GM12878 (cell line): ENCODE measurements at regions not wholly inside any gene's neighbourhood (a gene's known extent, or its start where the extent isn't known, plus 50 kb on each side); places are given as distances from the start of the nearest gene placed in this dataset.

Source experiments
- ATAC-seq: fragments of 200-7000 bp; cut with Tn5 transposase; 3 replicates; pipeline ENCODE4 v1.9.1; 2020; ENCODE audit warnings: mild to moderate bottlenecking, moderate library complexity
- BruUV-seq: library from RNA; stranded (reverse); fragments of 400-500 nt; replicated peaks from 2 replicates; lab custom pipeline; 2021; lab: Mats Ljungman, UMichigan
- CTCF ChIA-PET: fragments of 300-600 bp; sonication (Branson Sonifier 250); formaldehyde crosslinking; extraction: SDS; loops from one replicate; lab custom pipeline; 2021; ENCODE audit warnings: inconsistent platforms; lab: Yijun Ruan, JAX
- POLR2A ChIA-PET: fragments of 350-600 bp; formaldehyde crosslinking; extraction: SDS; loops from one replicate; lab custom pipeline; 2021; ENCODE audit warnings: inconsistent platforms; lab: Charles Lee
- RAD21 ChIA-PET: fragments of 300-600 bp; sonication (Branson Sonifier 250); formaldehyde crosslinking; loops from one replicate; lab custom pipeline; 2023; ENCODE audit warnings: antibody characterized with exemption; ENCODE audit not compliant: unreplicated experiment; lab: Charles Lee
- SMC1A ChIA-PET: fragments of 300-600 bp; sonication (Branson Sonifier 250); formaldehyde crosslinking; loops from one replicate; lab custom pipeline; 2023; ENCODE audit not compliant: unreplicated experiment, uncharacterized antibody; lab: Charles Lee
- DNase-seq: peaks from one replicate; pipeline ENCODE4 v3.0.0-alpha.2; 2011; ENCODE audit warnings: low read depth, low spot score
- FAIRE-seq: peaks from 3 replicates; lab custom pipeline; 2011; peaks lifted over from hg19 to GRCh38; lab: Jason Lieb, UNC
- H2AFZ ChIP-seq: 2 replicates; pipeline ENCODE4 v1.6.0; 2011; ENCODE audit warnings: low read depth, low read length, control low read depth; ENCODE audit not compliant: control insufficient read depth
- H3K27ac ChIP-seq: 2 replicates; pipeline ENCODE4 v1.5.1; 2011; ENCODE audit warnings: control low read depth; ENCODE audit not compliant: control insufficient read depth, insufficient read depth
- H3K27me3 ChIP-seq, 2 experiments: replicated peaks in 1 of 2; 2 replicates each; pipeline versions ENCODE4 v1.6.0 to v1.6.1; 2011; ENCODE audit warnings: low read length in 1 of 2; ENCODE audit not compliant: control insufficient read depth in 2 of 2, insufficient read depth in 2 of 2
- H3K36me3 ChIP-seq, 2 experiments: 2 replicates each; pipeline ENCODE4 v1.5.1; 2011; ENCODE audit warnings: low read length in 1 of 2; ENCODE audit not compliant: control insufficient read depth in 2 of 2, insufficient read depth in 2 of 2
- H3K4me1 ChIP-seq: 2 replicates; pipeline ENCODE4 v1.6.1; 2011; ENCODE audit warnings: mild to moderate bottlenecking, low read length, moderate library complexity, mixed read lengths; ENCODE audit not compliant: control insufficient read depth, insufficient read depth
- H3K4me2 ChIP-seq: 2 replicates; pipeline ENCODE4 v1.6.0; 2011; ENCODE audit warnings: control low read depth; ENCODE audit not compliant: control insufficient read depth, insufficient read depth
- H3K4me3 ChIP-seq: fragments of 200-600 bp; sonication (generic); 2 replicates; pipeline ENCODE4 v1.5.1; 2016
- H3K79me2 ChIP-seq: 2 replicates; pipeline ENCODE4 v1.6.0; 2011; ENCODE audit warnings: low read length; ENCODE audit not compliant: control insufficient read depth, insufficient read depth
- H3K9ac ChIP-seq: 2 replicates; pipeline ENCODE4 v1.8.0; 2011; ENCODE audit warnings: low read length, control low read depth, mixed read lengths; ENCODE audit not compliant: control insufficient read depth, insufficient read depth
- H3K9me3 ChIP-seq: replicated peaks from 3 replicates; pipeline ENCODE4 v1.5.1; 2011; ENCODE audit warnings: mild to moderate bottlenecking, low read length; ENCODE audit not compliant: control insufficient read depth, insufficient read depth
- H4K20me1 ChIP-seq: 2 replicates; pipeline ENCODE4 v1.6.0; 2011; ENCODE audit not compliant: control insufficient read depth, insufficient read depth
- ATF7 ChIP-seq: fragments of 450-650 bp; IDR thresholded peaks from 2 replicates; pipeline ENCODE4 v1.6.1; 2016; ENCODE audit warnings: low read depth, mild to moderate bottlenecking
- FOXM1 ChIP-seq: IDR thresholded peaks from 2 replicates; pipeline ENCODE4 v1.6.1; 2012; ENCODE audit warnings: low read depth, mild to moderate bottlenecking, inconsistent platforms, low read length, moderate library complexity
- KLF5 ChIP-seq: fragments of 450-650 bp; IDR thresholded peaks from 2 replicates; pipeline ENCODE4 v1.6.1; 2014; ENCODE audit warnings: mild to moderate bottlenecking; ENCODE audit not compliant: partially characterized antibody
- NRF1 ChIP-seq: conservative IDR thresholded peaks from 2 replicates; pipeline ENCODE4 v1.6.1; 2011; ENCODE audit warnings: mild to moderate bottlenecking, low read depth, low read length, improper control_type of control experiment
- PML ChIP-seq: IDR thresholded peaks from 2 replicates; pipeline ENCODE4 v1.6.1; 2012; ENCODE audit warnings: low read length, inconsistent platforms
- RUNX3 ChIP-seq: IDR thresholded peaks from 2 replicates; pipeline ENCODE4 v1.6.1; 2012; ENCODE audit warnings: low read length, inconsistent platforms
- SMARCA5 ChIP-seq: fragments of 450-650 bp; IDR thresholded peaks from 2 replicates; pipeline ENCODE4 v1.6.1; 2017; ENCODE audit warnings: mild to moderate bottlenecking
- SRF ChIP-seq, 2 experiments: IDR thresholded peaks; 2 replicates each; pipeline ENCODE4 v1.6.1; 2011; ENCODE audit warnings: low read depth in 2 of 2, low read length in 2 of 2, mild to moderate bottlenecking in 1 of 2, moderate library complexity in 1 of 2
- TAF1 ChIP-seq: IDR thresholded peaks from 2 replicates; pipeline ENCODE4 v1.6.1; 2011; ENCODE audit warnings: mild to moderate bottlenecking, low read depth, low read length, borderline replicate concordance
- TBL1XR1 ChIP-seq: IDR thresholded peaks from 2 replicates; pipeline ENCODE4 v1.6.1; 2012; ENCODE audit warnings: low read depth, low read length, improper control_type of control experiment
- YBX1 ChIP-seq: fragments of 450-650 bp; IDR thresholded peaks from 2 replicates; pipeline ENCODE4 v1.6.1; 2016; ENCODE audit warnings: antibody characterized with exemption
- ZNF622 ChIP-seq: fragments of 450-650 bp; IDR thresholded peaks from 2 replicates; pipeline ENCODE4 v1.6.1; 2017; ENCODE audit warnings: mild to moderate bottlenecking, inconsistent platforms
- WGBS: methylation state at CpG from one replicate; pipeline ENCODE4 v1.1.6; 2016; ENCODE audit warnings: low lambda C conversion rate; ENCODE audit not compliant: insufficient replicate concordance, insufficient coverage; ENCODE audit errors: missing lambda C conversion rate; 5-methylcytosine and 5-hydroxymethylcytosine counted together
- in situ Hi-C: fragments of 300-500 bp; cut with MboI; formaldehyde crosslinking; loops from 9 replicates; pipeline ENCODE4 v1.14.3; 2018; ENCODE audit warnings: mixed read lengths
- intact Hi-C: fragments of 100-400 bp; cut with micrococcal nuclease; formaldehyde crosslinking; loops from one replicate; pipeline ENCODE4 v1.14.2; 2022; ENCODE audit not compliant: unreplicated experiment
- TF ChIP-seq, protein P1 (sequence below): IDR thresholded peaks from 2 replicates; pipeline ENCODE4 v1.6.1; 2011; ENCODE audit warnings: low read depth, mild to moderate bottlenecking, low read length, moderate library complexity, borderline replicate concordance; ENCODE audit errors: extremely low read depth

GRCh38 chr4:186936496-186937375 lies 213.1 kb upstream of the FAT1 start:
- FAIRE-seq (no peak), DNase-seq (no peak), ATAC-seq (no peak)
- no peaks in the 10 kb centered on the region for H3K36me3 ChIP-seq
- no peak overlapping the region for H2AFZ ChIP-seq
- POLR2A ChIA-PET: no interaction called here
- H3K9me3 ChIP-seq: no peaks in the 10 kb centered on the region
- CTCF ChIA-PET: interaction anchor here (0.6 kb wide), 1 partner anchor 586 kb away, joined by 3 read pairs; no protein-coding TSS in a partner anchor
- RAD21 ChIA-PET: no interaction called here
- no peak overlapping the region for H3K4me3 ChIP-seq
- H3K27me3 ChIP-seq: no peaks in the 10 kb centered on the region
- no peak for TF ChIP-seq TBL1XR1
- no peak for TF ChIP-seq KLF5
- TF ChIP-seq RUNX3: no peak
- H3K27ac ChIP-seq: no peak overlapping the region
- in situ Hi-C loops: no loop called here
- SMC1A ChIA-PET: no interaction called here
- intact Hi-C loops: no loop called here
- 20% methylated on average over 9 of the region's 9 CpGs for WGBS
- no peak overlapping the region for H3K9ac ChIP-seq
- no peak overlapping the region for H3K4me2 ChIP-seq
- H4K20me1 ChIP-seq: no peaks in the 10 kb centered on the region
- no TSS peak for BruUV-seq
- H3K4me1 ChIP-seq: no peaks in the 10 kb centered on the region
- no peaks in the 10 kb centered on the region for H3K79me2 ChIP-seq

DNA sequence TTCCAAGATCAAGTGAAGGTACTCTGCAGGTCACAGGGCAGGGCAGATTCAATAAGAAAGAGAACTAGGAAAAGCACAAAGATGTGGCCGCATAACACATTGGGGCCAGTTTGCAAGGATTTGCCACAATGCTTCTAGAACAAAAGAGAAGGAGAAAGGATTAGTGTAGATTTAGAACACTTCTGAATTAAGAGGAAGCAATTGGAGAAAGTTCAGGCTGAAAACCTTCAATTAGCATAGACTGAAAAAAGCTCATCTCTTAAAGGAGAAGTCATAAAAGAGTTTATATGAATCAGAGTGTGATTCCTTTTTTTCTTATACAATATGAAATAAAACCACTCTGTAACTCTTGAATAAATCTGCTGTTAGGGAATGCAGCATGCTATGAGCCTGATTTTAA lies 215.6 kb upstream of the FAT1 start:
- in situ Hi-C loops (no loop called here), intact Hi-C loops (no loop called here)
- ChIA-PET CTCF (no interaction called here), POLR2A (no interaction called here), RAD21 (no interaction called here), SMC1A (no interaction called here)
- Histone ChIP-seq H3K9ac (no peak overlapping the region), H3K27ac (no peak overlapping the region), H2AFZ (no peak overlapping the region), H3K4me1 (no peaks in the 10 kb centered on the region), H3K79me2 (no peaks in the 10 kb centered on the region), H3K9me3 (no peaks in the 10 kb centered on the region), H4K20me1 (no peaks in the 10 kb centered on the region), H3K27me3 (no peaks in the 10 kb centered on the region), H3K4me3 (no peak overlapping the region), H3K36me3 (no peaks in the 10 kb centered on the region), H3K4me2 (no peak overlapping the region)
- FAIRE-seq (no peak), ATAC-seq (no peak), DNase-seq (no peak)
- 93% methylated on average over 1 of the region's 1 CpG for WGBS
- BruUV-seq: no TSS peak
- TF ChIP-seq ZNF622 (no peak), SRF (IDR thresholded peaks at IDR 0.05; ENCODE audit: low read depth in 2 of 2, low read length in 2 of 2) (no peak), PML (no peak), ATF7 (no peak), TAF1 (no peak), FOXM1 (no peak), YBX1 (no peak), SMARCA5 (no peak), NRF1 (no peak)
- TF ChIP-seq, protein P1, sequence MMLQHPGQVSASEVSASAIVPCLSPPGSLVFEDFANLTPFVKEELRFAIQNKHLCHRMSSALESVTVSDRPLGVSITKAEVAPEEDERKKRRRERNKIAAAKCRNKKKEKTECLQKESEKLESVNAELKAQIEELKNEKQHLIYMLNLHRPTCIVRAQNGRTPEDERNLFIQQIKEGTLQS: no peak
